SK-N-MC (cell line): ENCODE measurements at regions not wholly inside any gene's neighbourhood (a gene's known extent, or its start where the extent isn't known, plus 50 kb on each side); places are given as distances from the start of the nearest gene placed in this dataset.

Experiments used
- DNase-seq: peaks from one replicate; pipeline ENCODE4 v3.0.0-alpha.2; 2011; ENCODE audit warnings: low read depth, low spot score
- H3K27ac ChIP-seq: fragments of 200-600 bp; sonication (generic); 2 replicates; pipeline ENCODE4 v1.5.1; 2016; ENCODE audit warnings: mixed run types
- H3K36me3 ChIP-seq: fragments of 200-600 bp; sonication (generic); 2 replicates; pipeline ENCODE4 v1.6.1; 2017; ENCODE audit warnings: antibody characterized with exemption, low read length, mixed read lengths; ENCODE audit not compliant: insufficient read depth
- H3K4me3 ChIP-seq: fragments of 200-600 bp; sonication (generic); 2 replicates; pipeline ENCODE4 v1.5.1; 2016
- H3K9ac ChIP-seq: fragments of 200-600 bp; sonication (generic); 2 replicates; pipeline ENCODE4 v1.8.0; 2017; ENCODE audit warnings: mixed run types, mixed read lengths; ENCODE audit not compliant: insufficient read length
- H3K9me3 ChIP-seq: fragments of 200-600 bp; sonication (generic); 2 replicates; pipeline ENCODE4 v1.6.1; 2017; ENCODE audit warnings: low read depth, mild to moderate bottlenecking, antibody characterized with exemption, low read length, moderate library complexity, mixed read lengths
- EZH2 ChIP-seq: fragments of 200-600 bp; sonication (generic); IDR thresholded peaks from one replicate; pipeline ENCODE4 v1.6.1; 2017; ENCODE audit warnings: antibody characterized with exemption
- FOXP2 ChIP-seq: optimal IDR thresholded peaks from 2 replicates; pipeline ENCODE3; 2011; ENCODE audit warnings: mild to moderate bottlenecking, moderate library complexity; ENCODE audit not compliant: insufficient read depth; ENCODE audit errors: extremely low read length, control extremely low read depth
- POLR2AphosphoS5 ChIP-seq: IDR thresholded peaks from 2 replicates; pipeline ENCODE4 v1.6.1; 2012; ENCODE audit warnings: mild to moderate bottlenecking, low read depth, low read length, borderline replicate concordance

- Histone ChIP-seq H3K4me3 (no peak overlapping the region), H3K9ac (no peak overlapping the region), H3K9me3 (no peaks in the 10 kb centered on the region), H3K27ac (no peak overlapping the region), H3K36me3 (no peaks in the 10 kb centered on the region)
- DNase-seq: no peak
- TF ChIP-seq EZH2: no peak
- TF ChIP-seq POLR2AphosphoS5: no peak
- no peak for TF ChIP-seq FOXP2
Observed at GRCh38 chr14:98951521-98952152, 320.4 kb downstream of the BCL11B start.

- Histone ChIP-seq H3K4me3 (no peak overlapping the region), H3K9me3 (no peaks in the 10 kb centered on the region), H3K27ac (no peak overlapping the region), H3K9ac (no peak overlapping the region), H3K36me3 (no peaks in the 10 kb centered on the region)
- no peak for DNase-seq
- no peak for TF ChIP-seq POLR2AphosphoS5
- TF ChIP-seq EZH2: no peak
- no peak for TF ChIP-seq FOXP2
Observed at GRCh38 chr14:98952593-98953350, 319.2 kb downstream of the BCL11B start.

- Histone ChIP-seq H3K9me3 (no peaks in the 10 kb centered on the region), H3K27ac (no peak overlapping the region), H3K4me3 (no peak overlapping the region), H3K9ac (no peak overlapping the region), H3K36me3 (no peaks in the 10 kb centered on the region)
- DNase-seq: no peak
- TF ChIP-seq POLR2AphosphoS5 (no peak), FOXP2 (no peak), EZH2 (no peak)
Observed at GRCh38 chr14:98953551-98954348, 318.2 kb downstream of the BCL11B start.

- DNase-seq: no peak
- TF ChIP-seq FOXP2 (no peak), EZH2 (no peak), POLR2AphosphoS5 (no peak)
- Histone ChIP-seq H3K4me3 (no peak overlapping the region), H3K9ac (no peak overlapping the region), H3K9me3 (no peaks in the 10 kb centered on the region), H3K27ac (no peak overlapping the region), H3K36me3 (no peaks in the 10 kb centered on the region)
Observed at GRCh38 chr14:98954349-98955000, 317.5 kb downstream of the BCL11B start.

- H3K4me3 ChIP-seq: no peak overlapping the region
- H3K9me3 ChIP-seq: no peaks in the 10 kb centered on the region
- H3K36me3 ChIP-seq: no peaks in the 10 kb centered on the region
- TF ChIP-seq FOXP2 (no peak), EZH2 (no peak), POLR2AphosphoS5 (no peak)
- no peak for DNase-seq
- H3K9ac ChIP-seq: no peak overlapping the region
- H3K27ac ChIP-seq: no peak overlapping the region
Observed at GRCh38 chr14:98955036-98955740, 316.8 kb downstream of the BCL11B start.

GRCh38 chr14:98955741-98956070 is 316.3 kb downstream of the BCL11B start:
- Histone ChIP-seq H3K27ac (no peak overlapping the region), H3K4me3 (no peak overlapping the region), H3K36me3 (no peaks in the 10 kb centered on the region), H3K9ac (no peak overlapping the region), H3K9me3 (no peaks in the 10 kb centered on the region)
- no peak for DNase-seq
- TF ChIP-seq FOXP2 (no peak), POLR2AphosphoS5 (no peak), EZH2 (no peak)

GRCh38 chr14:98956181-98956580 is 315.8 kb downstream of the BCL11B start:
- Histone ChIP-seq H3K27ac (no peak overlapping the region), H3K36me3 (no peaks in the 10 kb centered on the region), H3K9me3 (no peaks in the 10 kb centered on the region), H3K4me3 (no peak overlapping the region), H3K9ac (no peak overlapping the region)
- DNase-seq: no peak
- TF ChIP-seq EZH2 (no peak), POLR2AphosphoS5 (no peak), FOXP2 (no peak)
